ENCODE measurements at regions not wholly inside any gene's neighbourhood (a gene's known extent, or its start where the extent isn't known, plus 50 kb on each side); places are given as distances from the start of the nearest gene placed in this dataset.

DNA sequence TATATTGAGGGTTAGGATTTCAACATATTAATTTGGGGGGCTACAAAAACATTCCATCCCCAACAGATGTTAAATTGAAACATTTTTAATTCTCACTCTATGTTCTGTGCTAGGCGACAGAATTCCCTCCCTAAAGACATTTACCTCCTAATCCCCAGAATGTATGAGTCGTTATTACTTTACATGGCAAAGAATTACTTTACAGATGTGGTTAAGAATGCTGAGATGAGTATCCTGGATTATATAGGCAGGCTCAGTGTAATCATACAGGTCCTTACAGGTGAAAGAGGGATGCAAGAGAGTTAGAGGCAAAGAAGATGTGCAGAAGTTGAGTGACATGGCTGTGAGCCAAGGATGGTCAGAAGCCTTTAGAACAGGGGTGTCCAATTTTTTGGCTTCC, 974.1 kb upstream of the ACVR2A start:
- TF ChIP-seq CTCF (IDR thresholded peaks at IDR 0.05), result no peak
- no peak for TF ChIP-seq POLR2A (IDR thresholded peaks at IDR 0.05)
- no peak for TF ChIP-seq EP300 (IDR thresholded peaks at IDR 0.05)
